ENCODE measurements at regions not wholly inside any gene's neighbourhood (a gene's known extent, or its start where the extent isn't known, plus 50 kb on each side); places are given as distances from the start of the nearest gene placed in this dataset.

DNA sequence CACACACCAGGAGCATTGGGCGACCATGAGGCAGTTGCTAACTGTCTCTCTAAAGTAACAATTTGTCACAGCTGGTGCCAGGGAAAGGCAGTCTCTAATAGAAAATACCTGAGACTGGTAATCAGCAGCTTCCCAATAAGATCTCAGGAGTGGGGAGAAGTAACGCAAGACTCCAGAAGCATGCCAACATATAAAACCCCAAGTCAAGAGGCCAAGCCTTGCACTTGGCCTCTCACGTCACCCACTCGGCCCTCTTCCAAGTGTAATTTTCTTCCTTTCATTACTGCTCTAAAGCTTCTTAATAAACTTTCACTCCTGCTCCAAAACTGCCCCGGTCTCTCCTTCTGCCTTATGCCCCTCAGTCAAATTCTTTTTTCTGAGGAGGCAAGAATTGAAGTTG lies 455.6 kb upstream of the ACVR2A start:
- TF ChIP-seq, protein P1, sequence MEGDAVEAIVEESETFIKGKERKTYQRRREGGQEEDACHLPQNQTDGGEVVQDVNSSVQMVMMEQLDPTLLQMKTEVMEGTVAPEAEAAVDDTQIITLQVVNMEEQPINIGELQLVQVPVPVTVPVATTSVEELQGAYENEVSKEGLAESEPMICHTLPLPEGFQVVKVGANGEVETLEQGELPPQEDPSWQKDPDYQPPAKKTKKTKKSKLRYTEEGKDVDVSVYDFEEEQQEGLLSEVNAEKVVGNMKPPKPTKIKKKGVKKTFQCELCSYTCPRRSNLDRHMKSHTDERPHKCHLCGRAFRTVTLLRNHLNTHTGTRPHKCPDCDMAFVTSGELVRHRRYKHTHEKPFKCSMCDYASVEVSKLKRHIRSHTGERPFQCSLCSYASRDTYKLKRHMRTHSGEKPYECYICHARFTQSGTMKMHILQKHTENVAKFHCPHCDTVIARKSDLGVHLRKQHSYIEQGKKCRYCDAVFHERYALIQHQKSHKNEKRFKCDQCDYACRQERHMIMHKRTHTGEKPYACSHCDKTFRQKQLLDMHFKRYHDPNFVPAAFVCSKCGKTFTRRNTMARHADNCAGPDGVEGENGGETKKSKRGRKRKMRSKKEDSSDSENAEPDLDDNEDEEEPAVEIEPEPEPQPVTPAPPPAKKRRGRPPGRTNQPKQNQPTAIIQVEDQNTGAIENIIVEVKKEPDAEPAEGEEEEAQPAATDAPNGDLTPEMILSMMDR (IDR thresholded peaks at IDR 0.05; ENCODE audit: control extremely low read depth, extremely low read depth, low read depth, missing control alignments), result no peak
- CTCF ChIA-PET, result interaction anchor here (1.1 to 1.7 kb wide), 4 partner anchors 10 to 651 kb away, joined by 3 to 4 read pairs (median 3); no protein-coding TSS in a partner anchor
- no peak for DNase-seq (ENCODE audit: extremely low spot score)
- POLR2A ChIA-PET, result no interaction called here

DNA sequence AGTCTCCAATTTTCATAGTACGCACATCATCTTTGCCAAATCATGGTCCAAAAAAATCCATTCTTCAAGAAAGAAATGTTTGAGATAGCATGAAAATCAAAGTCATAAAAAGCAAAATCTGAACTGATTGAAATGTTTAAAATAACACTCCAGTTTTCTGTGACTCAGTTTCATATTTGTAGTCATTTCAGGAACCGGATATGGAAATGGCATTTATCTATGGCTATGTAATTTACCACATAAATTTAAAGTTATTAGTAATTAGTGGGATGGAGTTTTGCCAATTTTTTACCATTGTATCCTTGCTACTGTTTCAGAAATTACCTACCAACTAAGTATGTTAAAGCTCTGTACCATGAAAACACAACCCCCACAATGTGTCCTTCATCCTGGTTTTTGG lies 456.6 kb upstream of the ACVR2A start:
- ChIA-PET CTCF (interaction anchor here (1.1 to 1.4 kb wide), 3 partner anchors 9 to 21 kb away, joined by 3 to 4 read pairs (median 3); no protein-coding TSS in a partner anchor), POLR2A (no interaction called here)
- TF ChIP-seq, protein P1 (IDR thresholded peaks at IDR 0.05; ENCODE audit: control extremely low read depth, extremely low read depth, low read depth, missing control alignments), result no peak
- DNase-seq (ENCODE audit: extremely low spot score), result no peak

DNA sequence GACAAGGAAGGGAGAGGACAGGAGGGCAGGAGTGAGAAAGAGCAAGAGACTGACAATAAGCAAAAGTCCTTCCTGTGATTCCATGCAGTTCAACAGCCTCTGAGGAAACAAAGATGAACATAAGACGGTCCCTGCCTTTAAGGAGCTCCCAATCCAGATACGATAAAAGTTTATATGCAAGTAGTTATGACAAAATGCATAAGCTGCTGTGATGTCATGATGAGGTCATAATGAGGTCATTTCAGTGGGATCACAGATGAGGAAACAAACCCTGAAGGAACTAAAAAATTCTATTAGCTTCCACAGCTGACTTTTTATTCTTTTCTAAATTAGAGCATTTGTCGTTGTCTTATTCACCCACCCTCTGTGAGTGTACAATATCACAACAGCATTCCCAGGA lies 458.5 kb upstream of the ACVR2A start:
- no peak for DNase-seq (ENCODE audit: extremely low spot score)
- TF ChIP-seq, protein P1 (IDR thresholded peaks at IDR 0.05; ENCODE audit: control extremely low read depth, extremely low read depth, low read depth, missing control alignments), result no peak
- CTCF ChIA-PET, result interaction anchor here (1.3 to 2.1 kb wide), 5 partner anchors 9 to 341 kb away, joined by 3 to 6 read pairs (median 4); no protein-coding TSS in a partner anchor
- POLR2A ChIA-PET, result no interaction called here

DNA sequence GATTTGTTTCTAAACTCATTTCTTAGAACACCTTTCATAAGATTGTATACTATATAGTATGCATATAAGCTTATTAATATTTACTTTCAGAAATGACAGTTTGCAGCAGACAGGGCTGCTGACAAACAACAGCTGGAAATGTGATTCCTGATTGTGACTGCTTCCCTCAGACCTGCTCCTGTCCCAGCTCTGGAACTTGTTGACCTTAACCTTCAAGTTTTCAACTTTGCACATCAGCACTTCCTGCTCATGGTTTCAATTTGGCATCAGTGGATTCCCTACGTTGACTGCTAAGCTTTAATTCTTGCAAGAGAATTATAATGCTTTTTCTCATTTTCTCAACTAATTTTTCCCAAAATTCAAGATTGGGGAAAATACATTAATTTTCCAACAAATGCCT lies 459.2 kb upstream of the ACVR2A start:
- TF ChIP-seq, protein P1 (IDR thresholded peaks at IDR 0.05; ENCODE audit: control extremely low read depth, extremely low read depth, low read depth, missing control alignments), result no peak
- ChIA-PET CTCF (interaction anchor here (1.3 to 2.1 kb wide), 4 partner anchors 8 to 341 kb away, joined by 3 to 6 read pairs (median 4); no protein-coding TSS in a partner anchor), POLR2A (no interaction called here)
- DNase-seq (ENCODE audit: extremely low spot score), result no peak

DNA sequence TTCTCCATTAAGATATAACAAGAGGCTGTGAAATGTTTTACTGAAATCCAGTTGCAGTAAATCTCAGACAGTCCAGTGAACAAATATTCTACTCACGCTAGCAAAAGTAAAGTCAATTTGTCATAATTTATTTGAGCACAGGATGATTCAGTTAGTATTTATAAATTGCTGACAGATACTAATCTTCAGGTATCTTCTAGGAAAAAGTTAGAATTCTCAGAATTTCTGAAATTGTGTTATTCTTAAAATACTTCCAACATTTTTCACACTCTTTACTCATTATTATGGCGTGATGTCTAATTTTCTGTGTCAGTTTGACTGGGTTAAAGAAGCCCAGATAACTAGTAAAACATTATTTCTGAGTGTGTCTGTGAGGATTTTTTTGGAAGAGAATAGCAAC lies 460.2 kb upstream of the ACVR2A start:
- ChIA-PET POLR2A (no interaction called here), CTCF (no interaction called here)
- DNase-seq (ENCODE audit: extremely low spot score), result no peak
- TF ChIP-seq, protein P1 (IDR thresholded peaks at IDR 0.05; ENCODE audit: control extremely low read depth, extremely low read depth, low read depth, missing control alignments), result no peak

DNA sequence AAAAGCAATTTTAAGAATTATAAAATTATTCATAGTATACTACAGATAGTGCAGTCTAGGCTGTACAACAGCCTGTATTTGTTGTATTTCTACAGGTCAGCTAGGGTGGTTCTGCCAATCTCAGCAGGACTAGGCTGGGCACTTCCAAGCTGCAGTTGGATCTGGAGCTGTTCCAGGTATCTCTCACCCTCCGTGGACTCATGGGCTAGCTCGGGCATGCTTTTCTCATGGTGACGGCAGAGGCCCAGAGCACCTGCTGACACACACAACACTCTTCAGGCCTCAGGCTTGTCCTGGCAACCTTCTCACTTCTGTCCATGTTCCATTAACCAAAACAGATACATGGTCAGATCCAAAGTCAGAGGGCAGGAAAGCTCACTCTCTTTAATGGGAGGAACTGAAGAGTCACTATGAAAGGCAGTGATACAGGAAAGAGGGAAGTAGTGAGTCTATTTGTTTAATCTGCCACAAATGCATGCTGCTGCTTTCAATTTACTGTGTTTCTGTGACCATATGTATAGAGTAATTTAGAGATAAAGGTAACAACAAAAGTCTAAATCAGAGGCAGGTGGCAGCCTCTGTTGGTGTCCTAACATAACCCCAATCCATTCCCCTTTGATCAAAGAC lies 462.4 kb upstream of the ACVR2A start:
- TF ChIP-seq, protein P1 (IDR thresholded peaks at IDR 0.05; ENCODE audit: control extremely low read depth, extremely low read depth, low read depth, missing control alignments), result no peak
- DNase-seq (ENCODE audit: extremely low spot score), result no peak
- ChIA-PET POLR2A (no interaction called here), CTCF (no interaction called here)
